ENCODE measurements at regions not wholly inside any gene's neighbourhood (a gene's known extent, or its start where the extent isn't known, plus 50 kb on each side); places are given as distances from the start of the nearest gene placed in this dataset.

GRCh38 chr11:29023761-29024160 lies 915.6 kb downstream of the METTL15 start:
- Histone ChIP-seq H3K27ac (ENCODE audit: low read length) (no peak overlapping the region), H3K9me3 (ENCODE audit: low read length) (peaks cover 5% of the 10 kb centered on the region), H3K4me2 (ENCODE audit: low read length) (no peak overlapping the region), H3K79me2 (ENCODE audit: low read length) (no peaks in the 10 kb centered on the region), H3K4me3 (ENCODE audit: low read length) (no peak overlapping the region), H3K9me2 (replicated peaks; ENCODE audit: low read length) (no peaks in the 10 kb centered on the region), H3K9ac (ENCODE audit: low read length) (no peak overlapping the region), H3K36me3 (ENCODE audit: low read depth, low read length) (peaks cover 6% of the 10 kb centered on the region; the same call in 1 of the 2 replicates), H3F3A (ENCODE audit: low read length, unreplicated experiment) (no peaks in the 10 kb centered on the region), H4K20me1 (ENCODE audit: low read length) (no peaks in the 10 kb centered on the region), H2AFZ (ENCODE audit: low read length) (no peak overlapping the region), H3K27me3 (ENCODE audit: low read length) (no peaks in the 10 kb centered on the region), H3K4me1 (ENCODE audit: insufficient read depth, low read length) (peaks cover 22% of the 10 kb centered on the region)
- TF ChIP-seq EZH2phosphoT487 (IDR thresholded peaks at IDR 0.05; ENCODE audit: borderline replicate concordance, low read length) (no peak), EZH2 (IDR thresholded peaks at IDR 0.05; ENCODE audit: low read length, unreplicated experiment) (no peak)
- TF ChIP-seq, protein P1, sequence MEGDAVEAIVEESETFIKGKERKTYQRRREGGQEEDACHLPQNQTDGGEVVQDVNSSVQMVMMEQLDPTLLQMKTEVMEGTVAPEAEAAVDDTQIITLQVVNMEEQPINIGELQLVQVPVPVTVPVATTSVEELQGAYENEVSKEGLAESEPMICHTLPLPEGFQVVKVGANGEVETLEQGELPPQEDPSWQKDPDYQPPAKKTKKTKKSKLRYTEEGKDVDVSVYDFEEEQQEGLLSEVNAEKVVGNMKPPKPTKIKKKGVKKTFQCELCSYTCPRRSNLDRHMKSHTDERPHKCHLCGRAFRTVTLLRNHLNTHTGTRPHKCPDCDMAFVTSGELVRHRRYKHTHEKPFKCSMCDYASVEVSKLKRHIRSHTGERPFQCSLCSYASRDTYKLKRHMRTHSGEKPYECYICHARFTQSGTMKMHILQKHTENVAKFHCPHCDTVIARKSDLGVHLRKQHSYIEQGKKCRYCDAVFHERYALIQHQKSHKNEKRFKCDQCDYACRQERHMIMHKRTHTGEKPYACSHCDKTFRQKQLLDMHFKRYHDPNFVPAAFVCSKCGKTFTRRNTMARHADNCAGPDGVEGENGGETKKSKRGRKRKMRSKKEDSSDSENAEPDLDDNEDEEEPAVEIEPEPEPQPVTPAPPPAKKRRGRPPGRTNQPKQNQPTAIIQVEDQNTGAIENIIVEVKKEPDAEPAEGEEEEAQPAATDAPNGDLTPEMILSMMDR (conservative IDR thresholded peaks at IDR 0.05; ENCODE audit: low read depth, low read length), result no peak
- no peak for ATAC-seq
- no TSS peak for BruUV-seq (replicated peaks)
- ChIA-PET CTCF (no interaction called here), POLR2A (ENCODE audit: unreplicated experiment) (no interaction called here)
- DNase-seq, result no peak
- intact Hi-C loops (cut with micrococcal nuclease), result loop anchor here (5.0 kb wide), 2 partner anchors 304 to 1326 kb away; no protein-coding TSS in a partner anchor

DNA sequence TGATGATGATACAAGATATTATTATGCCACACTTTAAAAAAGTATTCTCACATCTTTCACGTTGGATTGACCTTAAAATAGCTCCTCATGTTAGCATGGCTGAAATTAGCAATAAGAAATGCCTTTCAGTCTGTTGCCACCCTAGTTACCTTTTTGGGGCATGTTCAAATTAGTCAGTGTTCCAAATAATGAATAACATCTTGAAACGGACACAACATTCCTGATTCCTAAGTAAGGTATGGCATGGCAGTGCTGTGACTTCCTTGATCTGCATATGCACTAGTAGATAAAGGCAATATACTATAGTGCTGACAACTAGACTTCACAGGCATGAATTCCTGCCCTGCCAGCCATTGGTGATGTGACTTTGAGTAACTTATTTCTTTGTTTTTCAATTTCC lies 914.5 kb downstream of the METTL15 start:
- peak; percentile 6 for DNase-seq
- intact Hi-C loops (cut with micrococcal nuclease), result loop anchor here (5.0 kb wide), 2 partner anchors 305 to 1325 kb away; no protein-coding TSS in a partner anchor
- Histone ChIP-seq H3K4me1 (ENCODE audit: insufficient read depth, low read length) (peaks cover 32% of the 10 kb centered on the region), H4K20me1 (ENCODE audit: low read length) (no peaks in the 10 kb centered on the region), H3K4me3 (ENCODE audit: low read length) (no peak overlapping the region), H3K9me3 (ENCODE audit: low read length) (no peaks in the 10 kb centered on the region), H3K9ac (ENCODE audit: low read length) (no peak overlapping the region), H3K79me2 (ENCODE audit: low read length) (no peaks in the 10 kb centered on the region), H3F3A (ENCODE audit: low read length, unreplicated experiment) (no peaks in the 10 kb centered on the region), H3K27me3 (ENCODE audit: low read length) (no peaks in the 10 kb centered on the region), H2AFZ (ENCODE audit: low read length) (no peak overlapping the region), H3K9me2 (replicated peaks; ENCODE audit: low read length) (no peaks in the 10 kb centered on the region), H3K27ac (ENCODE audit: low read length) (no peak overlapping the region), H3K36me3 (ENCODE audit: low read depth, low read length) (peaks cover 3% of the 10 kb centered on the region; the same call in 1 of the 2 replicates), H3K4me2 (ENCODE audit: low read length) (no peak overlapping the region)
- TF ChIP-seq EZH2phosphoT487 (IDR thresholded peaks at IDR 0.05; ENCODE audit: borderline replicate concordance, low read length) (no peak), EZH2 (IDR thresholded peaks at IDR 0.05; ENCODE audit: low read length, unreplicated experiment) (no peak)
- TF ChIP-seq, protein P1 (conservative IDR thresholded peaks at IDR 0.05; ENCODE audit: low read depth, low read length), result no peak
- CTCF ChIA-PET, result no interaction called here
- no TSS peak for BruUV-seq (replicated peaks)
- no peak for ATAC-seq
- POLR2A ChIA-PET (ENCODE audit: unreplicated experiment), result no interaction called here

GRCh38 chr11:29019960-29020683 lies 911.9 kb downstream of the METTL15 start:
- Histone ChIP-seq H3K79me2 (ENCODE audit: low read length) (no peaks in the 10 kb centered on the region), H3K9ac (ENCODE audit: low read length) (no peak overlapping the region), H3F3A (ENCODE audit: low read length, unreplicated experiment) (no peaks in the 10 kb centered on the region), H3K36me3 (ENCODE audit: low read depth, low read length) (no peaks in the 10 kb centered on the region), H3K9me2 (replicated peaks; ENCODE audit: low read length) (no peaks in the 10 kb centered on the region), H3K4me2 (ENCODE audit: low read length) (peak overlapping the region; percentile 23), H3K27me3 (ENCODE audit: low read length) (no peaks in the 10 kb centered on the region), H4K20me1 (ENCODE audit: low read length) (no peaks in the 10 kb centered on the region), H2AFZ (ENCODE audit: low read length) (0 out of 2 replicates have a peak overlapping the region, but pooled peaks have one; percentile 12), H3K9me3 (ENCODE audit: low read length) (no peaks in the 10 kb centered on the region), H3K27ac (ENCODE audit: low read length) (peak overlapping the region; percentile 70), H3K4me3 (ENCODE audit: low read length) (no peak overlapping the region), H3K4me1 (ENCODE audit: insufficient read depth, low read length) (peaks cover 34% of the 10 kb centered on the region)
- POLR2A ChIA-PET (ENCODE audit: unreplicated experiment), result interaction anchor here (0.9 kb wide), 1 partner anchor 971 kb away, joined by 5 read pairs; no protein-coding TSS in a partner anchor
- DNase-seq (peak; percentile 73), ATAC-seq (peak; percentile 52)
- no peak for TF ChIP-seq EZH2phosphoT487 (IDR thresholded peaks at IDR 0.05; ENCODE audit: borderline replicate concordance, low read length)
- TF ChIP-seq, protein P1 (conservative IDR thresholded peaks at IDR 0.05; ENCODE audit: low read depth, low read length), result peak; percentile 79
- CTCF ChIA-PET, result interaction anchor here (0.6 to 1.8 kb wide), 7 partner anchors 63 to 1321 kb away, joined by 3 to 23 read pairs (median 5); no protein-coding TSS in a partner anchor
- BruUV-seq (replicated peaks), result no TSS peak
- intact Hi-C loops (cut with micrococcal nuclease), result loop anchor here (1.0 to 10.0 kb wide), 7 partner anchors 100 to 1323 kb away; no protein-coding TSS in a partner anchor
